Mesodermal cell (in vitro differentiated cells): ENCODE measurements at regions not wholly inside any gene's neighbourhood (a gene's known extent, or its start where the extent isn't known, plus 50 kb on each side); places are given as distances from the start of the nearest gene placed in this dataset.
A peak's percentile ranks its signal among the peaks of the same experiment; 100 is the strongest.

ENCODE experiments used
- H3K27ac ChIP-seq: 2 replicates; pipeline ENCODE4 v1.7.0; 2013; ENCODE audit warnings: mild to moderate bottlenecking, low read depth, low read length, moderate library complexity; ENCODE audit not compliant: severe bottlenecking
- H3K36me3 ChIP-seq: 2 replicates; pipeline ENCODE4 v1.7.1; 2013; ENCODE audit warnings: mild to moderate bottlenecking, low read length, moderate library complexity; ENCODE audit not compliant: control insufficient read depth, insufficient read depth
- H3K4me1 ChIP-seq: one replicate; pipeline ENCODE4 v1.7.1; 2013; ENCODE audit warnings: mild to moderate bottlenecking, low read length; ENCODE audit not compliant: insufficient read depth, control insufficient read depth, poor library complexity, severe bottlenecking
- H3K4me3 ChIP-seq: 2 replicates; pipeline ENCODE4 v1.7.0; 2013; ENCODE audit warnings: low read length, control low read depth, mild to moderate bottlenecking; ENCODE audit not compliant: insufficient read depth, poor library complexity, severe bottlenecking; ENCODE audit errors: extremely low read depth
- H3K9me3 ChIP-seq: 2 replicates; pipeline ENCODE4 v1.7.1; 2013; ENCODE audit warnings: mild to moderate bottlenecking, low read length, moderate library complexity; ENCODE audit not compliant: control insufficient read depth
- WGBS, 2 experiments: methylation state at CpG; one replicate each; pipeline ENCODE4 v1.1.5; 2013; ENCODE audit warnings: missing lambda C conversion rate in 2 of 2; ENCODE audit not compliant: insufficient coverage in 2 of 2; 5-methylcytosine and 5-hydroxymethylcytosine counted together

GRCh38 chr22:23522623-23523251 lies 57.4 kb downstream of the IGLL1 start:
- H3K4me3 ChIP-seq: peak overlapping the region; percentile 24

GRCh38 chr22:23521441-23522113 lies 58.5 kb downstream of the IGLL1 start:
- H3K4me3 ChIP-seq: peak overlapping the region; percentile 24
- H3K4me1 ChIP-seq: peaks cover 48% of the 10 kb centered on the region
- 0 to 1% methylated on average over 50 to 57 of the region's 65 CpGs for WGBS, 2 experiments

More at GRCh38 chr22:23522623-23523251, 57.4 kb downstream of the IGLL1 start:
- H3K36me3 ChIP-seq: no peaks in the 10 kb centered on the region
- H3K27ac ChIP-seq: peak overlapping the region; percentile 98
- no peaks in the 10 kb centered on the region for H3K9me3 ChIP-seq
- WGBS, 2 experiments: 6 to 9% methylated on average over 20 to 26 of the region's 38 CpGs
- peaks cover 48% of the 10 kb centered on the region for H3K4me1 ChIP-seq

GRCh38 chr22:23520863-23521440 lies 59.1 kb downstream of the IGLL1 start:
- WGBS, 2 experiments: 55 to 59% methylated on average over 17 to 26 of the region's 28 CpGs
- H3K4me1 ChIP-seq: peaks cover 48% of the 10 kb centered on the region
- no peaks in the 10 kb centered on the region for H3K36me3 ChIP-seq
- H3K9me3 ChIP-seq: no peaks in the 10 kb centered on the region
- H3K27ac ChIP-seq: peak overlapping the region; percentile 98
- no peak overlapping the region for H3K4me3 ChIP-seq

More at GRCh38 chr22:23521441-23522113, 58.5 kb downstream of the IGLL1 start:
- no peaks in the 10 kb centered on the region for H3K9me3 ChIP-seq
- peak overlapping the region; percentile 98 for H3K27ac ChIP-seq
- no peaks in the 10 kb centered on the region for H3K36me3 ChIP-seq

GRCh38 chr22:23519442-23520157 lies 60.5 kb downstream of the IGLL1 start:
- Histone ChIP-seq H3K4me1 (peaks cover 48% of the 10 kb centered on the region), H3K27ac (peak overlapping the region; percentile 98), H3K9me3 (no peaks in the 10 kb centered on the region), H3K4me3 (no peak overlapping the region), H3K36me3 (no peaks in the 10 kb centered on the region)
- WGBS, 2 experiments: 83 to 89% methylated on average over 8 to 10 of the region's 11 CpGs

- 88 to 92% methylated on average over 22 to 24 of the region's 24 CpGs for WGBS, 2 experiments
- no peaks in the 10 kb centered on the region for H3K9me3 ChIP-seq
- H3K27ac ChIP-seq: peak overlapping the region; percentile 98
- no peaks in the 10 kb centered on the region for H3K36me3 ChIP-seq
- H3K4me3 ChIP-seq: no peak overlapping the region
- peaks cover 41% of the 10 kb centered on the region for H3K4me1 ChIP-seq
Measured at GRCh38 chr22:23518376-23519187, 61.5 kb downstream of the IGLL1 start.

- Histone ChIP-seq H3K36me3 (no peaks in the 10 kb centered on the region), H3K4me3 (no peak overlapping the region), H3K4me1 (peaks cover 34% of the 10 kb centered on the region), H3K9me3 (no peaks in the 10 kb centered on the region), H3K27ac (no peak overlapping the region)
- 98 to 100% methylated on average over 3 to 4 of the region's 4 CpGs for WGBS, 2 experiments
Measured at GRCh38 chr22:23517804-23518375, 62.2 kb downstream of the IGLL1 start.

- WGBS, 2 experiments: 80 to 95% methylated on average over 5 of the region's 9 CpGs
- Histone ChIP-seq H3K27ac (no peak overlapping the region), H3K4me3 (no peak overlapping the region), H3K9me3 (no peaks in the 10 kb centered on the region), H3K36me3 (no peaks in the 10 kb centered on the region), H3K4me1 (peaks cover 30% of the 10 kb centered on the region)
Measured at GRCh38 chr22:23516304-23516703, 63.8 kb downstream of the IGLL1 start.

- 92 to 93% methylated on average over 11 to 12 of the region's 15 CpGs for WGBS, 2 experiments
- Histone ChIP-seq H3K4me1 (peaks cover 18% of the 10 kb centered on the region), H3K36me3 (no peaks in the 10 kb centered on the region), H3K9me3 (no peaks in the 10 kb centered on the region), H3K27ac (no peak overlapping the region), H3K4me3 (no peak overlapping the region)
Measured at GRCh38 chr22:23514322-23515038, 65.6 kb downstream of the IGLL1 start.

GRCh38 chr22:23513705-23514104 lies 66.4 kb downstream of the IGLL1 start:
- no peaks in the 10 kb centered on the region for H3K9me3 ChIP-seq
- no peak overlapping the region for H3K27ac ChIP-seq
- WGBS, 2 experiments: 92 to 94% methylated on average over 7 of the region's 7 CpGs
- peaks cover 13% of the 10 kb centered on the region for H3K4me1 ChIP-seq
- no peaks in the 10 kb centered on the region for H3K36me3 ChIP-seq
- H3K4me3 ChIP-seq: no peak overlapping the region
